CD4-positive, alpha-beta T cell treated with Interleukin-4 for 4 hours (primary cell): ENCODE measurements at regions not wholly inside any gene's neighbourhood (a gene's known extent, or its start where the extent isn't known, plus 50 kb on each side); places are given as distances from the start of the nearest gene placed in this dataset.
"Not testable (repeated sequence)": the region's sequence is repeated elsewhere in the genome, so short reads cannot be mapped to it uniquely, and the experiment has no call there.

Experiments
- DNase-seq: peaks from one replicate; pipeline ENCODE4 v3.0.0-alpha.2; 2020

DNA sequence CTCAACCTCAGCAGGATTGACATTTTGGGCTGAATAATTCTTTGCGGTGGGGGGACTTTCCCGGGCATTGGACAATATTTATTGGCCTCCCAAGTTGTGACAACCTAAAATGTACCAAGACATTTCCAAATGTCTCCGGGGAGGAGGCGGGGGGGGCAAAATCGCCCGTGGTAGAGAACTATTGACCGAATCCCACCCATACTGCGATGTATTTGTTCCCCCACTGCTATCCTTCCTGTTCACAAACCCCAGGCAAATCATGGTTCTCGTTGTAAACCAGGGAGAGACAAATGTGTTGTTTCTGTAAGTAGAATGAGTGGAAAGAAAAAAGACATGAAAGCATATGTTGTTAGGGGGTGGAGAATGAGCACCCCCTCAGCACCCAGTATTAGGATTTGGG lies 141.9 kb downstream of the PSAT1 start:
- no peak for DNase-seq

DNA sequence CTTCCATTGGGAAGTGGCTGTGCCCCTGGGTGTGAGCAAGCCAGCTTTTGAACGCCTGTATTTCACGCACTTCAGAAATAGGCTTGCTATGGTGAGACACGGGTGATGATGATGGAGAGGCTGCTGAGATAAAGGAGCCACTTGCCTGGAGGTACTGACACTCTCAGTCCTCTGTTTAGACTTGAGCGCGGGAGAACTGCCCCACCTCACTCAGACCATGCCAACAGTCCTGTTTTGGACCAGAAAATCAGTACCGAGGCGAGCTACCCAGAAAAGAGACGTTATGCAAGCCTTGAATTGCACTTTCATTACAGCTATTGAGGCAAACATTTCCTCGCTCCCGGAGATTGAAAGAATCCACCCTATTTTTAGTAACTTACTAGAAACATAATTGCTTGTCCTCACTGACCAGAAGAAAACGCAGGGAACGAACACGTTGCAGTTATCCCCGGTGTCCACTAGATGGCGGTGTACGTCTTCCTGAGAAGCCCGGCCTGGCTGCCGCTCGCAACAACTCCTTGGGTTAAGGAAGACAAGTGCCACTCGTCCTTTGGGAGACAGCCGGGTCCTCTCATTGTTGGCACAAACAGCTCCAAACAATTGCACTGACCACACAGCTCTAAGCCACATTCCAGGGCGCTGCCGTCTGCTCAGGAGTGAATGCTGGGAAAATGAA lies 142.4 kb downstream of the PSAT1 start:
- DNase-seq = peak; percentile 51

DNA sequence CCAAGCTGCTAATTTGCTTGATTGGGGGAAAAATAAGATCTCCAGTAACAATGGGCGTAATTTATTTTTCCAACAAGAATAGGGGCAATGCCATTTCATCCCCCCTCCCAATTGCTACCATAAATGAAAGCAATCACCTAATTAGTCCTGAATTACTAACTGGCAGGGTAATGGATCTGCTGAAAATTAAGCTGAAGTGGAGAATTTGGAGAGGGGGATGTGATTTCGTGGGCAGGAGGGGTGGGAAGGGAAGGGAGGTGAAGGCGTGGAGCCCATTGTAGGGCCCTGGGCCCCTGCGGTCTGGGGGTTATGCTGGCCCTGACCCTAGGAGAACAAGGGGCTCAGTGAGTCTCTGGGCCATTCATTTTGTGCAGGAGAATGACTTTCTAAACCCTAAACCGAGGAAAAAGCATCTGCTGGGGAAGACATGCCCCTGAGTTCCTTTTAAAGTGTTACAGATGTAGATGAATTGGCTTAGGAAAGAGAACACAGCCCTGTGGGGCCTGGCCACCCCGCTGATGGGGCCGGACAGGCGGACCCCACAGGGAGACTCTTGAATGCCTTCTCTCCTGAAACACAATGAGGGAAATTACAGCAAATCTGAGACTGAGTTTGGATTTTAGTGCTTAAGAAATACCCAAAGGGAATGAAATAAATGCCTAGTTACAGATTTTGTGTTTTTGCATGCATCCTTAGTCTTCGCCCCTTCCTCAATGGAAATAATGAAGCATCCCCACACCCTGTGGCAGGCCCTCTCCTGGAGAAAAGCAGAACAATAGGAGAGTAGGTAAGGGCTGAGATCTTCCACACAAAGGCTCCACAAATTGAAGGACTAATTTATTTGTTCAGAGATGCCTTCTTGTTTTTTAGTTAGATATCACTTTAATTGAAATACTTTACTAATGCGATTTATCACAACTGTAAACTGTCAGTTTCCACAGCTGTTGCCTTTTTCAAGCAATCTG lies 143.2 kb downstream of the PSAT1 start:
- DNase-seq = no peak

DNA sequence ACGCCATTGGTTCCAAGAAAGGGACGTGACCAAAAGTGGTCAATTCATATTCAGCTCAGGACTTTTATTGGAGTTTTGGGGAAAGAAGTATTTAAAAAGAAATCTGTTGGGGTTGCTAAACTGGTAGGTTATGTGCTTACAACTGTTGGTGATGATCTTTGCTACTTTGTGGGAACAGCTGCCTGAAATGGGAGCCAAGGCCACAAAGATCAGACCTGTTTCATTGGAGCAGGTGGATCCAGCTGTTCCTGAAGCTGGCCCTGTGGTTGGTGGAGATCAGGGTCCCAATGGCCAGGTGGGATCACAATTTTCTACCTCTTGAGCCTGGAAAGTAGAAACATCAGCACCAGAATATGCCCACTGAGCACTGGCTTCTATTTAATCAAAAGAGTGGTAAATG lies 144.5 kb downstream of the PSAT1 start:
- no peak for DNase-seq

DNA sequence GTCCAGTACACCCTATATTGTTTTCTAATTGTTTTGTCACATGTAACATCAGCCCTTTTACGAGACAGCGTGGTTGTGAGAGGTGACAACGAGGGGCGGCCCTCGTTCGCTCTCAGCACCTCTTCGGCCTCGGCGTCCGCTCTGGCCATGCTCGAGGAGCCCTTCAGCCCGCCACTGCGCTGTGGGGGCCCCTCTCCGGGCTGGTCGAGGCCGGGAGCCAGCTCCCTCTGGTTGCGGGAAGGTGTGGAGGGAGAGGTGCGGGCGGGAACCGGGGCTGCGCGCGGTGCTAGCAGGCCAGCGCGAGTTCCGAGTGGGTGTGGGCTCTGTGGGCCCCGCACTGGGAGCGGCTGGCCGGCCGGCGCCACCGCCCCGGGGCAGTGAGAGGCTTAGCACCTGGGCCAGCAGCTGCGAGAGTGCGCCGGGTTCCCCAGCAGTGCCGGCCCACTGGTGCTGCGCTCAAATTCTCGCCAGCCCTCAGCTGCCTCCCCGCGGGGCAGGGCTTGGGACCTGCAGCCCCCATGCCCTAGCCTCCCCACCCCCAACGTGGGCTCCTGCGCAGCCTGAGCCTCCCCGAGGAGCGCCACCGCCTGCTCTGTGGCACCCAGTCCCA lies 145.0 kb downstream of the PSAT1 start:
- DNase-seq = no peak

DNA sequence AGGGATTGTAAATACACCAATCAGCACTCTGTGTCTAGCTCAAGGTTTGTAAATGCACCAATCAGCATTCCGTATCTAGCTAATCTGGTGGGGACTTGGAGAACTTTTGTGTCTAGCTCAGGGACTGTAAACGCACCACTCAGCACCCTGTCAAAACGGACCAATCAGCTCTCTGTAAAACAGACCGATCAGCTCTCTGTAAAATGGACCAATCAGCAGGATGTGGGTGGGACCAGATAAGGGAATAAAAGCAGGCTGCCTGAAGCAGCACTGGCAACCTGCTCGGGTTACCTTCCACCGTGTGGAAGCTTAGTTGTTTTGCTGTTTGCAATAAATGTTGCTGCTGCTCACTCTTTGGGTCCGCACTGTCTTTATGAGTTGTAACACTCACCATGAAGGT lies 145.7 kb downstream of the PSAT1 start:
- not testable (repeated sequence) for DNase-seq

DNA sequence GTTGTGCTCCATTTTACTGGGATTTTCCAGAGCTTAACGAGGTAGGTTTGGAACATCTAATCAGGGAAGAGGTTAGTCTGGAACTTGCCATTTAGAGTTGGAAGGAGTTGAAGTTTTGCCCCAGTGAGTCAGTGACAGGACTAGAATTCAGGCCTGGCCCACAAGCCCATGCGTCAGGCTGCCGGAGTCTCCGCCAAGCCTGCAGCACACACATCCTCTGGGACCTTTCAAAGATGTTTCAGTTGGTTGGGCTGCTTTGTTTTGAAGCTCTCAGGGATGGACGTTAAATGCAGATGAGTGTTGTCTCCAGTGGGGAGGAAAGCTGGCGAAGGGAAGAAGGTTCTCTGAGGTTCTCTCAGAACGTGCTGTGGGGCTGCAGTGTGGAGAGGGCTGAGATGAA lies 147.0 kb downstream of the PSAT1 start:
- no peak for DNase-seq

DNA sequence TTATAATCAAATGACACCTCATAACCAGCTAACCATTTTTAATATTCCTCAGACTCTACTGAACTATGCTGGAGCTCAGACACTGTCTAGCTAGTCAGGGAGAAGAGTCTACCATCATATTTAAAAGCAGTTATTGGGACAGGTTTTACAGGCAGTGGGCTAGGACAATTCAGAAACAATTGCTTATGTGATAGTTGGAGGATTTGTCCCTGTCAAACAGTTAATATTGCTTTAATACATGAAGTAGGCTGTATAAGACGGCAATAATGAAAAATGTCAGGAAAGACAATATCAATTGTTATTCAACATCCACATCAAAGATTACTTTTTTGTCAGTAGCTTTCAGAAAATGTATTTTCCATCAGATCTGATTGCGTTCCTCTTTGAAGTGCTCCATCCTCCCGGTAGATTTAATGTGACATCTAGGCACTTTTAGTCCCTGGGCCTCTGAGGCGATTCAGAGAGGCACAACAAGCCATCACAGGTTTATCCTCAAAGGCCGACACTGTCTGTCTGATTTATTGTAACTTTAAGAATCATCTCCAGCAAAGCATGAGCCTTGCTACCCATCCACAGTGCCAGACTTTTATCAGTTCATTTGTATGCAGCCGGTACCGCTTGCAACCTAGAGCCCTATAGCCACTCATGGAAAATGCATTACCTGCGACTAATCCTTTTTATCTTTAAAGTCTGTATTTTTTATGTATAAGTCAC lies 152.2 kb downstream of the PSAT1 start:
- no peak for DNase-seq

DNA sequence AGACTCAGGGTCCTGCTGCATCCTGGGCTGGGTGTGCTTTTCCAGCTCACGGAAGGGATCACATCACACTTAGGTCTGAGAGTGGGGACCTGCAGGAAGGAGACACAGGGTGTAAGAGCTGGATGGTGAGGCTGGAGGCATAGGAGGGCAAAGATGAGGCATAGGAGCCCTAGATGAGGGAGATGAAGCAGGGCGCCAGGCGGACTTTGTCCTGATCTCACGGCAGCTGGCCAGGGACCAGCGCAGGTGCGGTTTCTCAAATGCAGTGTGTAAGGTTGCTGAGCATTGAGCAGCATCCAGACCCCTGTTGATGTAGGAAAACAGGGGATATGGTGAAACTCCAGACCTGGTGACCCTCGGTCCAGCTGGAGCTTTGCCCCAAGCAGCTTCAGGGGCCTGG lies 156.5 kb downstream of the PSAT1 start:
- DNase-seq = no peak

DNA sequence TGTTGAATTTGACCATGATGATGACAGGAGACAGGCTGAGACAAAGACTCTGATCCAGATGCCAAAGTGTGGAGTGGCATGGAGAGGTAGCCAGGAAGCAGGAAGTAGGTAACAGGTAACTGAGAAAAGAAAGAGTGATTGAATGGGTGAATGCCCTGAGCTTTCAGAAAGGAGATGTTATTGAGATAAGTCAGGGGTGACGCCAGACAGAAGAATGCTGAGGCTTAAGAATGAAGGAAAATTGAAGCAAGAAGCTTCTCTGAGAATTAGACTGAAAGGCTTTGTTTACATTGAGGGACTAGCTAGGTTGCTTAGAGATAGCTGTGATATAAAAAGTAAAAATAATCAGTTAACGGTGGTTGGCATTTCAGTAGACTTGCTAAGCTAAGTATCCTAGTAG lies 165.7 kb downstream of the PSAT1 start:
- no peak for DNase-seq

DNA sequence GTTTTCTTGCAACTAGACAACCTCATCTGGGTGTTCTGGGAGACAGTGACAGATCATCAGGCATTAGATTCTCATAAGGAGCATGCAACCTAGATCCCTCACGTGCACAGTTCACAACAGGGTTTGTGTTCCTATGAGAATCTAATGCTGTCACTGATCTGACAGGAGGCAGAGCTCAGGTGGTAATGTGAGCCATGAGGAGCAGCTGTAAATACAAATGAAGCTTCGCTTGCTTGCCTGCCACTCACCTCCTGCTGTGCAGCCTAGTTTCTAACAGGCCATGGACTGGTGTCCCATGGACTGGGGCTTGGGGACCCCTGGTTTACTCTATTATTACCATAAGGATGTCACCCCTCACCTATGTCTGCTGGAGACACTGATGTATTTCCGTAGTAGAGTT lies 166.8 kb downstream of the PSAT1 start:
- no peak for DNase-seq

DNA sequence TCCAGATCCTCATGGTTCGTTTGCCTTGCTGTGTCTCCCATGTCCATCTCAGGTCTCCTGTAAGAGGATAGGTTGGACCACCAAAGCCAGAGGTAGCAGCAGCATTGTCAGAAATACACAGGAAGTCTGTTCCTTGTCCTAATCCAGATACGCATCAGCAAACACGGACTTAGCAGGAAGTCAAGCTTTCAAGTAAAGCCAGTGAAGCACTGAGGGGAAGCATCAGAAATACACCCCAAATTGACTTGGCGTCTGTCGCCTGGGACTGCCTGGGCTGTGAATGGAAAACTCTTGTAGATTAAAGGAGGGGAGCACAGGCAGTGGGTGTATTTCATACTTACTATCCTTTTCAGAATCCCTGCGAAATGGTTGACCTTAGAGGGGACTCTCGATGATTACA lies 171.3 kb downstream of the PSAT1 start:
- no peak for DNase-seq

DNA sequence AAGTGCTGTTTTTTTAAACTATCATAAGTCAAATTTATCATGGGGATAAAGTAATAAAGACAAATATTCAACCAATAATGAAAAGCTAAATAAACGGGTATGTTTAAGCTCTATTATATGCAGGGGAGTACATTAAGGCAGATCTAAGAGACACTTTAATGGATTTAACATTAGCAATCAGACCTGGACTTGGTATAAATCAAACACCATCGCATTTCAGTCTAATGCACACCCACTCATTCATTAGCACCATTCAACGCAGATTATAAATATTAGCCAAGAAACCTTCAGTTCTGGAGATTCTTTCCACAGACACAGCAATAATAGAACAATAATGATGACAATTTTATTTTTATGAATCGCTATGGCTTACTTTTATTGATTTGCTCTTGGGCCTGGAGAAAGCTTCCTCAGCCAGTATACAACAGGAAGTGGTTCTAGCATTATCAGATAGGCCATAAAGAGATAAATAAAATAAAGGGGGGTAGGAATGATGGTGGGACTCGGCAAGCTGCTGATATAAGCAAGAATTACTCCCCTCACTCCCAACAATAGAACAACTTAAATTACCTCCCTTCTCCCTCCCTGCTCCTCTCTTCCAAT lies 172.2 kb downstream of the PSAT1 start:
- no peak for DNase-seq

DNA sequence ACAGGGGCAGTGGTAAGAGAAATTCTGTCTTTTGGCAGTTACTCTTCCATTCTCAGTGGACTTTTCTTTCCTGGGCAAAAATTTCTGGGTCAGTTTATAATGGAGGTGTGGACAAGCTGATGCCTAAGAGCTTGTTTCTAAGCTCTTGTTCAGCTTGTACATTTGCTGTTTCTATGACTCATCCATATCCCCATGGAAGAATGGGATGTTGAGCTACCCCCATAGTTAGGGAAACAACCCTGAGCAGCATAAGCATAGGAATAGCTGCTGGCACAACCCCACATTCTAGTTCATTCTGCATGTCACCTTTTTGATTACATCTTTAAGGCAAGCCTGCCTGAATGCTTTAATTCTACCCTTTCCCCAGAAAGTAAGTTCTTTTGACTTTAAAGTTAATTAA lies 173.3 kb downstream of the PSAT1 start:
- DNase-seq = no peak

DNA sequence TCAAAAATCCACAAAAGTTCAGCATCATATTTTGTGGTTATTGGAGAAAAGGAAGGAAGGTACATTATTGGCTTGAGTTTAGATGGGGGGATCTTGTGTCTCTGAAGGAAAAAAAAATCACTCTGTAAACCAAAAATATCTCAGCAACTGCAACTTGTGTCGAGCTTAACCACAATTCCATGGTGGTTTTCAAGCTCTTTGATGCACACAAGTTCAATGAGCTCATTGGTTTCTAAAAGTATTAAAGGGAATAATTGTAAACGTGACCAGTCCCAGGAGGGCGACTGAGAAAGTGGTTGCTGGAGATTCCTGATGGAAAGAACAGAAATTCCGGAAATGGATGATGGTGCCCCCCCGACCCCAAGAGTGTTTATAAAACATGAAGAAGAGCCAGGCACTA lies 173.8 kb downstream of the PSAT1 start:
- no peak for DNase-seq

DNA sequence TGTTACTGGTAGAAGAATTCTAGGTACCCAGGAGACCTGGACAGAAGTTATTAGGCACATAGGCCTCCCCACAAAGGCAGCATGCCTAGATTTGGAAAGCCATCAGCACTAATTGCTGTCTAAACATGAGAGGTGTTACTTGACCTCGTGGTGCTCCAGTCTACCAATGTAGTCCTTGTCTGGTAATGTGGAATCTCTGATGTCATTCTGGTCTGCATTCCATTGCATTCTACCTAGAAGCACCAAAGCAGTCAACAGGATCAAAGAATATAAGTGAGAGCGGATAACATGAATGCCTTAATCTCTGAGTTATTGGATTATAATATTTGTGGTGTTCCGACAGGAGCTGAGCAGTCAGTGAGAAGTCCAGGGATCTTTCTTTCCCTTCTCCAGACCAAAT lies 175.2 kb downstream of the PSAT1 start:
- DNase-seq = no peak

DNA sequence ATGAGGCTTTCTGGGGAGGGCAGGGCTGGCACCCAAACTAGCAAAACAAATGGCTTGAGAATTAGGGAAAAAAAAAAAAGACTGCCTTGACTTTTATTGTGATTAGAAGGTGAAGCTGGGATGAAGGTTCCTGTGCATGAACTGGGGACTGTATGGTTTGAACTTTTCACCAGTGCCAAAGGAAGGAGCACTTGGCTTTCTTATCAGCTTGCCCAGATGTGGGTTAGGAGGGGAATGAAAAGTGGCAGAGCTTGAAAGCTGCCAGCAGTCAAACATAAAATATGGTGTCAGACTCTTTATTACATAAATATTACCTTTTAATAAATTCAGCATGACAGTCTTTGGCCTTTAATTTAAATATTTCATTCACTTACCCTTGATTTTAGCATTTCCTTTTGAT lies 182.5 kb downstream of the PSAT1 start:
- no peak for DNase-seq

DNA sequence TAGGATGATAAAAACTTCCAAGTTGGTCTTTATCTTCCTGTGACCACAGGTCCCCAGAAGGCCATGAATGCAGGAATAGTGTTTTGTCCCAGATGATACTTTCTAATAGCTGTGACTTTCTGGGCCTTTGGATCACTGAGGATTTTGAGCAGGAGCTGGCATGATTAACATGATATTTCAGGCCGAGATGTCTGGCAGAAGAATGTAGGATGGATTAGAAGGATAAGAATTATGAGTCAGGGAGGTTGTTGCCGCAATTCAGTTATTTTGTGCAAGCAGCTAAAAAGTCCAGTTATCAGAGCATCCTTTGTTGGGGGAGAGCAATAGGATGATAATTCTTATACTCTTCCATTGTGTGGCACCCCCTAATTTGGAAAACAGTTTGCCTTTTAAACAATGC lies 189.7 kb downstream of the PSAT1 start:
- DNase-seq = no peak

DNA sequence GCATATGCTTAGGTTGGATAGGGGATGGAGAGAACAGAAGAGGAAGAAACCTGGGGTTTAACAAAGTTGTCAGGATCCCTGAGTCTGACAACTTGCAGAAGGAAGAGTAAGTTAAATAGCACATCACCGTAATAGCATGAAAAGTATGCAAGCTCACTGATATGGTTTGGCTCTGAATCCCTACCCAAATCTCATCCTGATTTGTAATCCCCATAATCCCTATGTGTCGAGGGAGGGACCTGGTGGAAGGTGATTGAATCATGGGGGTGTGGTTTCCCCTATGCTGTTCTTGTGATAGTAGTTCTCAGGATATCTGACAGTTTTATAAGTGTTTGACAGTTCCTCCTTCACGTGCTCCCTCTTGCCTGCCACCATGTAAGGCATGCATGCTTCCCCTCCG lies 193.3 kb downstream of the PSAT1 start:
- no peak for DNase-seq

DNA sequence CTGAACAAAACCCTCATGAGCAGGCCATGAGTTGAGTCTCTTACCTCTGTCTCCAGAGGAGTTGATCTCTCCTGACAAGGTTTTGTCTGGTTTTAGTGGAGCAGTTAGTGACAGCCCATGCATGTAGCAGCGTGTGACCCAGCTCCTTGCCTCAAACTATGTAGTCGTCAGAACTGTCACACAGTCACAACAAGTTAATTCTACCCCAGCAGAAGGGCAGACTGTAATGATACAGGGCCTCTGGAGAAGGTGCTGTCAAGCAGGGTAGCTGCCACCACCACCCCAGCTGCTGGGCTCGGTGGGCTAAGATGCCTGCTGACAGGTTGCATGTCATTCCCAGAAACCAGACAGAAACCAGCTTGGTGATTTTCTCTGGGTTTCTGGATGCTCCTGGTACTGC lies 194.5 kb downstream of the PSAT1 start:
- no peak for DNase-seq

DNA sequence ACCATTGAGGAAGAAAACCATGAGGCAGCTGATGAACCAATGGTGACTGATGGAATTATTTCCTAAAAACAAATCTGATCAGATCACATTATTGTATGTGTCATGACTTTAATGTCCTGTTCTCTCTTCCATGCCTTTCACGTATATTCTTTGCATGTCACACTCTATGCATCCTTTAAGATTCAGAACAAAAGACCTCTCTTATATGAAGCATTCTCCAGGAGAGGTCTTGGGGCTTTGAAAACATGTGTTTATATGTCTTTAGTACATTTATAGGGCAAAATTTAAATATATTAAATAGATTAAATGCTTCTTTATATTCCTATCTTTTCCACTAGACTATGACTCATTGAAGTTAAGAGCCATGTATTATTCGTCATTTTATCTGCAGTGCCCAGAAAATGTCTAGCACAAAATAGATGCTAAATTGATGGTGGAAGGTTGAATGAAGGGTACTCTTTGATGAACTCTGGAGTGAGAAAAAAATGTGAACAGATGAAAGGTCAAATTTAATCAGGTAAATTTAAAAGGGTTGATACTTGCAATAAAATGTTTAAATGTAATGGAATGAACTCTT lies 196.3 kb downstream of the PSAT1 start:
- DNase-seq = no peak

DNA sequence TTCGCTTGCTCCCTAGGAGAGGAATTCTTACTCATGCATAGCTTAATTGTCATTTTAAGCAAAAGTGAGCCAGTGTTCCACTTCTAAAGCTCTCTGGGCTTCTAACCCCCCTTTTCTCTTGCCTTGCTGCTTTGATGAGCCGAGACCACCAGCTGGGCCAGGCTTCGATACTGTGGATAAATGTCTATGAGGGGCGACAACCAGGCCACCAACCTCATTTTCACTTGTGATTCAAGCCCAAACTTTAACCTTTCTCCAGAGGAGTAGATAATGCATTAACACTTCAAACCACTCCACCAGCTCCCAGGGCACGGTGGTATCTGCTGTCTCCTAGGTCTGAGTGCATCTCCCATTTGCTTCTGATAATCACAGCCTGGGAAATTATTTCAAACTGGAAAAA lies 205.6 kb downstream of the PSAT1 start:
- DNase-seq = no peak

DNA sequence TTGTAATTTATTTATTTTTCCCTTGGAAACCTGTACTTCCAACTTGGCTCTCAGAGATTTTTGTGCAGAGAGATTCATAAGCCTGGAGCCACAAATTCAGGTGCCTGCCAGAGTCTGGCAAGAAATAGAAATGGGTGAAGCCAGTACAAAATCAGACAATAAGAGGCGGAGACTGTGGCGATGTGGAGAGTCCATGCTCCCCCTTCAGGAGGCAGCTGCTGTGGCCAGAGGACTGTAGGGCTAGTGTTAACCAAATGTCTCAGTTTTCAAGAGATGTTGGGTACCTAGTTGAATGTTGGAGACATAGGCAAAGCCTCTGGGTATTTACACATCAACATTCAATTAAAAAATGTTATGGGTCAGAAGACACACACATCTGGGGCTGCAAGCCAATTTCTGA lies 208.6 kb downstream of the PSAT1 start:
- no peak for DNase-seq
